Left cardiac atrium (tissue), 4 donors: ENCODE measurements at regions not wholly inside any gene's neighbourhood (a gene's known extent, or its start where the extent isn't known, plus 50 kb on each side); places are given as distances from the start of the nearest gene placed in this dataset.
A peak's percentile ranks its signal among the peaks of the same experiment; 100 is the strongest.
"Not testable (repeated sequence)": the region's sequence is repeated elsewhere in the genome, so short reads cannot be mapped to it uniquely, and the experiment has no call there.

Source experiments
- ATAC-seq, 2 donors: fragments of 200-7000 bp; cut with Tn5 transposase; one replicate each; pipeline ENCODE4 v1.9.1; 2020; ENCODE audit warnings: mild to moderate bottlenecking in 2 of 2, moderate library complexity in 2 of 2
- DNase-seq: peaks from one replicate; pipeline ENCODE4 v3.0.0-alpha.2; 2020
- intact Hi-C, 2 donors: fragments of 100-400 bp; cut with DNase I; formaldehyde crosslinking; loops; one replicate each; pipeline versions ENCODE4 v1.14.1 to v1.15.1; 2022 to 2023
- donor health status: DM: no; HTN: yes; CAD: no.
- donor health status: DM: no; HTN: yes; CAD: no; lungs with severe emphysema.
- donor health status: DM: yes; HTN: yes; CAD: no.
- donor health status: Dilated cardiomyopathy.

- intact Hi-C loops: no loop called here
- no peak for ATAC-seq
- DNase-seq: no peak
These were observed 191.6 kb downstream of the HAO1 start for GRCh38 chr20:7748624-7749023.

DNA sequence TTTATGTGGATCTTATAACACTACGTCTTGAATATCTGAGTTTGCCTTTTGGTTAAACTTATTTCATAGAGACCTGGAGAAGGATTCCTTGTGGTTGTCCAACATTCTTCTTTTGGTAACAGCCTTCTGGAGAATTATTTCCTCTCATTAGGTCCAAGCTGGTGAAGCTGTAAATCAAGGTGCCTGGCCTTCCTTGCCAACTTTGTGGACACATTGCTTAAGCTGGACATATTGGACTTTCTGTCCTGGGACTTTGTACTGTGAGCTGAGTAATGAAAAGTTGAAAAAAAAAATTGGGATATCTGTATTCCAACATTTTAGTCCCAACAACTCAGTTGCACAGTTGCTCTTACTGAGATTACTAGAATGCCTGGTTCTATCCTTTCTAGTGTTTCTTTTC, 186.2 kb downstream of the HAO1 start:
- intact Hi-C loops: no loop called here
- DNase-seq: no peak
- ATAC-seq: no peak

- intact Hi-C loops: no loop called here
- DNase-seq: no peak
- ATAC-seq: no peak
These were observed 181.9 kb downstream of the HAO1 start for GRCh38 chr20:7758406-7758805.

GRCh38 chr20:7760247-7761031, 179.8 kb downstream of the HAO1 start:
- ATAC-seq: no peak
- no peak for DNase-seq
- intact Hi-C loops: no loop called here

- DNase-seq (no peak), ATAC-seq (no peak)
- intact Hi-C loops: no loop called here
These were observed 175.0 kb downstream of the HAO1 start for GRCh38 chr20:7765221-7765620.

DNA sequence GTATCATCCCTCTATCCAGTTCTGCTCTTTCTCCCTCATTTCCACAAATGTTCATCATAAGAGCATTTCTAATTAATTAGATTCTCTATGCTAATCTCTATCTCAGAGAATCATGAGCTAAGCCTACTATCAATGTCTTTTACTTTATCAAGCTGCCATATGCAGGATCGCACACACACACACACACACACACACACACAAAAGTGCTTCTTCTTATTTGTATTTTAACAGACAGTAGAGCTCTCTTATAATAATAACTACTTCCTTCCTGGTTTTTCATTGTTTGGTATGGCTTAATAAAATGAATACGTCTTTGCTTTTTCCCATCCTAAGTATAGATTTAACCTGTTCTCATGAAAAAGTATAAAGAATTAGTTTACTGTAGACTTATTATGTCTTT, 170.2 kb downstream of the HAO1 start:
- intact Hi-C loops: no loop called here
- ATAC-seq: no peak

GRCh38 chr20:7770578-7770977, 169.7 kb downstream of the HAO1 start:
- ATAC-seq: no peak
- intact Hi-C loops: no loop called here
- DNase-seq: no peak

More for the DNA sequence above, 170.2 kb downstream of the HAO1 start:
- no peak for DNase-seq

- intact Hi-C loops: no loop called here
- peak in 1 of 2 donors; percentile 36 for ATAC-seq
- no peak for DNase-seq
These were observed 167.9 kb downstream of the HAO1 start for GRCh38 chr20:7772371-7772770.

DNA sequence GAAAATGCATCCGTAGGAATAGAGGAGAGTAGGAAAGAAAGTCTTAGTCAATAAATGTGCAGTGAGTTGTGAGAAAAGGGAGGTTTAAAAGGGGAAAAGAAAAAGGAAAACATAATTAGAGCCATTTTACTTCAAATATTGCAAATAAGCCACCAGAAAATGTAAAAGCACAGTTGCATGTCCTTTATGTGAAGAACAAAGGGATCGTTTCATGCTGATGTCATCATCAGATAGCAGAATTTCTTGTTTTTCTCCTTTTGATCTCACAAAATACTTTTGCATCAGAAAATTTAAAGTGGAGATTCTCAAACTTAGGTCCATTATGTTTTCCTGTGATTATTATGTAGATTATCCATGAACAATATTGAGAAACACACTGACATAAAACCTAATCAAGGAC, 166.7 kb downstream of the HAO1 start:
- no peak for ATAC-seq
- DNase-seq: no peak
- intact Hi-C loops: no loop called here

GRCh38 chr20:7775072-7775471, 165.2 kb downstream of the HAO1 start:
- DNase-seq (no peak), ATAC-seq (peak in 1 of 2 donors; percentile 50)
- intact Hi-C loops: no loop called here

GRCh38 chr20:7776148-7776547, 164.1 kb downstream of the HAO1 start:
- no peak for ATAC-seq
- DNase-seq: no peak
- intact Hi-C loops: no loop called here

- DNase-seq (no peak), ATAC-seq (no peak)
- intact Hi-C loops: no loop called here
These were observed 150.1 kb downstream of the HAO1 start for GRCh38 chr20:7790189-7790588.

GRCh38 chr20:7792150-7792869, 147.9 kb downstream of the HAO1 start:
- intact Hi-C loops: no loop called here
- peak in 1 of 2 donors; percentile 46 for ATAC-seq
- DNase-seq: no peak

GRCh38 chr20:7798176-7798575, 142.1 kb downstream of the HAO1 start:
- no peak for DNase-seq
- intact Hi-C loops: no loop called here
- no peak for ATAC-seq

GRCh38 chr20:7799862-7800261, 140.4 kb downstream of the HAO1 start:
- ATAC-seq (no peak), DNase-seq (no peak)
- intact Hi-C loops: no loop called here

- DNase-seq, ATAC-seq, intact Hi-C loops: not testable (repeated sequence)
These were observed 136.7 kb downstream of the HAO1 start for GRCh38 chr20:7803411-7804151.

DNA sequence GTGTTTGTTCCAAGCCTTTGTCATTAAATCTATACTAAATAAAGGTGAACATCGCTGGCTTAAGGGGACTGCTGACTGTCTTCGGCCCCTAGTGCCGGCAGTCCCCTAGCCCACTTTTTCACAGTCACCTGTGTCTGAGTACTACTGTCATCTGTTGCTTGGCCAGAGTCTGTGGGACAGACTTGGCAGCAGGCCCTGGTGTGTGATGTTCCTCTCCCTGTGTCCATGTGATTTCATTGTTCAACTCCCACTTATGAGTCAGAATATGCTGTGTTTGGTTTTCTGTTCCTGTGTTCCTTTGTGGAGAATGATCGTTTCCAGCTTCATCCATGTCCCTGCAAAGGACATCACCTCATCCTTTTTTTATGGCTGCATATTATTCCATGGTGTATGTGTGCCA, 133.4 kb downstream of the HAO1 start:
- ATAC-seq (no peak), DNase-seq (no peak)
- intact Hi-C loops: no loop called here

GRCh38 chr20:7817286-7817685, 123.0 kb downstream of the HAO1 start:
- DNase-seq (no peak), ATAC-seq (no peak)
- intact Hi-C loops: no loop called here

GRCh38 chr20:7818477-7818876, 121.8 kb downstream of the HAO1 start:
- ATAC-seq: no peak
- intact Hi-C loops: no loop called here

DNA sequence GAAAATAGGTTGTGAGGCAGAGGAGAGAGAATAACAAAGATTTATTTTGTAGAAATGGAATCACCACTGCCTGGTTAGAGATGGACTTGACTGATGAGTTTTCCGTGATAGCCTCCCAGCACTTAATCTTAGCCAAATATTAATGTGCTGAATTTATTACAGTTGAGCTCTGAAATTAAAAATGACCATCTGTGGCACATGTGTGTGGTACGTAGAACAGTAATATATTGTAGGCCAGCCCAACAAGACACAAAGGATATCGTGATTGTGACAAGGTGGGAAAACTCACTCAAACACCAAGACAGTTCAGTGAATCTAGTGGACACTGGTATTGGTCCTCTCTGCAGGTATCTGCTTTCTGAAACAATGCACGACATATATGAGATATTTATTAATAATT, 119.4 kb downstream of the HAO1 start:
- ATAC-seq (no peak), DNase-seq (no peak)
- intact Hi-C loops: no loop called here

More at GRCh38 chr20:7818477-7818876, 121.8 kb downstream of the HAO1 start:
- DNase-seq: no peak
